Neural cell (in vitro differentiated cells): ENCODE measurements at regions not wholly inside any gene's neighbourhood (a gene's known extent, or its start where the extent isn't known, plus 50 kb on each side); places are given as distances from the start of the nearest gene placed in this dataset.
"Not testable (repeated sequence)": the region's sequence is repeated elsewhere in the genome, so short reads cannot be mapped to it uniquely, and the experiment has no call there.

Experiments used
- H2AFZ ChIP-seq: fragments of 200-600, 300-800 bp; sonication (generic), shearing (Covaris generic); 2 replicates; pipeline ENCODE4 v1.6.0; 2014; ENCODE audit warnings: low read depth, mild to moderate bottlenecking, antibody characterized with exemption, low read length, moderate library complexity
- H3F3A ChIP-seq: fragments of 200-600 bp; shearing (Covaris generic); 2 replicates; pipeline ENCODE4 v1.6.1; 2016; ENCODE audit warnings: mild to moderate bottlenecking, moderate library complexity, mixed read lengths, antibody characterized with exemption, low read length; ENCODE audit not compliant: insufficient read depth, poor library complexity, severe bottlenecking
- H3K27ac ChIP-seq: fragments of 200-600, 300-800 bp; sonication (generic), shearing (Covaris generic); 2 replicates; pipeline ENCODE4 v1.5.1; 2014; ENCODE audit warnings: mild to moderate bottlenecking, low read length, moderate library complexity
- H3K27me3 ChIP-seq: fragments of 300-800, 200-600 bp; sonication (generic), shearing (Covaris generic); 2 replicates; pipeline ENCODE4 v1.6.0; 2014; ENCODE audit warnings: mild to moderate bottlenecking, low read depth, low read length, moderate library complexity; ENCODE audit not compliant: insufficient read depth
- H3K36me3 ChIP-seq: fragments of 300-800, 200-600 bp; sonication (generic), shearing (Covaris generic); 2 replicates; pipeline ENCODE4 v1.5.1; 2014; ENCODE audit warnings: mild to moderate bottlenecking, antibody characterized with exemption, low read length, moderate library complexity; ENCODE audit not compliant: insufficient read depth
- H3K4me2 ChIP-seq: fragments of 300-800, 200-600 bp; sonication (generic), shearing (Covaris generic); 2 replicates; pipeline ENCODE4 v1.6.0; 2014; ENCODE audit warnings: mild to moderate bottlenecking, low read length
- H3K4me3 ChIP-seq: fragments of 300-800, 200-600 bp; sonication (generic), shearing (Covaris generic); 2 replicates; pipeline ENCODE4 v1.5.1; 2014; ENCODE audit warnings: mild to moderate bottlenecking, low read length, moderate library complexity
- H3K79me2 ChIP-seq: fragments of 200-600 bp; shearing (Covaris generic); replicated peaks from 2 replicates; pipeline ENCODE4 v1.6.0; 2014; ENCODE audit warnings: mild to moderate bottlenecking, low read length, moderate library complexity; ENCODE audit not compliant: insufficient read depth
- H3K9ac ChIP-seq: fragments of 300-800, 200-600 bp; sonication (generic), shearing (Covaris generic); 2 replicates; pipeline ENCODE4 v1.6.1; 2016; ENCODE audit warnings: mild to moderate bottlenecking, low read length, mixed read lengths
- H3K9me2 ChIP-seq: fragments of 200-600 bp; shearing (Covaris generic); 2 replicates; pipeline ENCODE4 v1.6.1; 2016; ENCODE audit warnings: mild to moderate bottlenecking, low read length, mixed read lengths; ENCODE audit not compliant: insufficient read depth
- H3K9me3 ChIP-seq: fragments of 200-600, 300-800 bp; sonication (generic), shearing (Covaris generic); 2 replicates; pipeline ENCODE4 v1.6.1; 2016; ENCODE audit warnings: mild to moderate bottlenecking, mixed run types, low read length, moderate library complexity, mixed read lengths
- H4K20me1 ChIP-seq: fragments of 200-600 bp; shearing (Covaris generic); 2 replicates; pipeline ENCODE4 v1.6.1; 2016; ENCODE audit warnings: mild to moderate bottlenecking, mixed run types; ENCODE audit not compliant: insufficient read depth
- CTCF ChIP-seq: fragments of 450-650 bp; IDR thresholded peaks from 2 replicates; pipeline ENCODE4 v1.5.1; 2014; ENCODE audit warnings: antibody characterized with exemption, mild to moderate bottlenecking, moderate library complexity; ENCODE audit not compliant: poor library complexity, severe bottlenecking
- EP300 ChIP-seq: fragments of 450-650 bp; conservative IDR thresholded peaks from 2 replicates; pipeline ENCODE4 v1.6.1; 2014; ENCODE audit warnings: antibody characterized with exemption, mild to moderate bottlenecking, moderate library complexity; ENCODE audit not compliant: poor library complexity, severe bottlenecking
- EZH2 ChIP-seq: fragments of 200-600, 300-800 bp; shearing (Covaris generic), sonication (generic); IDR thresholded peaks from 2 replicates; pipeline ENCODE4 v1.6.1; 2014; ENCODE audit warnings: antibody characterized with exemption, low read length, borderline replicate concordance, mild to moderate bottlenecking; ENCODE audit not compliant: insufficient read depth, poor library complexity, severe bottlenecking
- MXI1 ChIP-seq: fragments of 450-650 bp; conservative IDR thresholded peaks from 2 replicates; pipeline ENCODE4 v1.6.1; 2014; ENCODE audit warnings: antibody characterized with exemption, mild to moderate bottlenecking; ENCODE audit not compliant: poor library complexity, severe bottlenecking
- POLR2AphosphoS5 ChIP-seq: IDR thresholded peaks from 2 replicates; pipeline ENCODE4 v1.6.1; 2012
- RAD21 ChIP-seq: fragments of 450-650 bp; conservative IDR thresholded peaks from 2 replicates; pipeline ENCODE4 v1.6.1; 2014; ENCODE audit warnings: antibody characterized with exemption, mild to moderate bottlenecking, moderate library complexity
- REST ChIP-seq: IDR thresholded peaks from 2 replicates; pipeline ENCODE4 v1.6.1; 2012; ENCODE audit warnings: borderline replicate concordance
- SMC3 ChIP-seq: fragments of 450-650 bp; conservative IDR thresholded peaks from 2 replicates; pipeline ENCODE4 v1.6.1; 2014; ENCODE audit warnings: antibody characterized with exemption, mild to moderate bottlenecking, moderate library complexity; ENCODE audit not compliant: poor library complexity
- TAF1 ChIP-seq: IDR thresholded peaks from 2 replicates; pipeline ENCODE4 v1.6.1; 2012; ENCODE audit warnings: low read depth

- no peak for TF ChIP-seq EP300
- TF ChIP-seq MXI1 = no peak
- no peak for TF ChIP-seq RAD21
- TF ChIP-seq CTCF = no peak
- TF ChIP-seq REST = no peak
- no peak for TF ChIP-seq SMC3
- no peak for TF ChIP-seq EZH2
- TF ChIP-seq POLR2AphosphoS5 = no peak
- no peak for TF ChIP-seq TAF1
- Histone ChIP-seq H3K36me3 (no peaks in the 10 kb centered on the region), H2AFZ (no peak overlapping the region), H4K20me1 (no peaks in the 10 kb centered on the region), H3K9ac (no peak overlapping the region), H3K4me2 (no peak overlapping the region), H3K4me3 (no peak overlapping the region), H3K79me2 (no peaks in the 10 kb centered on the region), H3K9me2 (no peaks in the 10 kb centered on the region), H3K9me3 (no peaks in the 10 kb centered on the region), H3F3A (no peaks in the 10 kb centered on the region), H3K27me3 (no peaks in the 10 kb centered on the region), H3K27ac (no peak overlapping the region)
Measured at GRCh38 chr1:173365341-173365740, 111.8 kb upstream of the PRDX6 start.

- TF ChIP-seq REST (no peak), RAD21 (no peak), CTCF (no peak), TAF1 (no peak), EP300 (no peak), POLR2AphosphoS5 (no peak), EZH2 (no peak), SMC3 (no peak), MXI1 (no peak)
- no peaks in the 10 kb centered on the region for H3K36me3 ChIP-seq
- H3K9ac ChIP-seq = no peak overlapping the region
- H3K4me3 ChIP-seq = no peak overlapping the region
- no peaks in the 10 kb centered on the region for H3F3A ChIP-seq
- no peak overlapping the region for H3K27ac ChIP-seq
- no peaks in the 10 kb centered on the region for H3K9me2 ChIP-seq
- H4K20me1 ChIP-seq = no peaks in the 10 kb centered on the region
- H3K79me2 ChIP-seq = no peaks in the 10 kb centered on the region
- no peaks in the 10 kb centered on the region for H3K9me3 ChIP-seq
- no peaks in the 10 kb centered on the region for H3K27me3 ChIP-seq
- no peak overlapping the region for H3K4me2 ChIP-seq
- H2AFZ ChIP-seq = no peak overlapping the region
Measured at GRCh38 chr1:173367136-173367535, 110.0 kb upstream of the PRDX6 start.

- H3K27ac ChIP-seq, H2AFZ ChIP-seq, H3K9me3 ChIP-seq, H3K79me2 ChIP-seq, H3K9ac ChIP-seq, H3K36me3 ChIP-seq, H3K27me3 ChIP-seq, H3K9me2 ChIP-seq, H3F3A ChIP-seq, H4K20me1 ChIP-seq, H3K4me3 ChIP-seq, H3K4me2 ChIP-seq: not testable (repeated sequence)
Measured at GRCh38 chr1:173370586-173370985, 106.5 kb upstream of the PRDX6 start.
